Left cardiac atrium (tissue), 4 donors: ENCODE measurements at regions not wholly inside any gene's neighbourhood (a gene's known extent, or its start where the extent isn't known, plus 50 kb on each side); places are given as distances from the start of the nearest gene placed in this dataset.
"Not testable (repeated sequence)": the region's sequence is repeated elsewhere in the genome, so short reads cannot be mapped to it uniquely, and the experiment has no call there.

ENCODE experiments used
- ATAC-seq, 2 donors: fragments of 200-7000 bp; cut with Tn5 transposase; one replicate each; pipeline ENCODE4 v1.9.1; 2020; ENCODE audit warnings: mild to moderate bottlenecking in 2 of 2, moderate library complexity in 2 of 2
- DNase-seq: peaks from one replicate; pipeline ENCODE4 v3.0.0-alpha.2; 2020
- intact Hi-C, 2 donors: fragments of 100-400 bp; cut with DNase I; formaldehyde crosslinking; loops; one replicate each; pipeline versions ENCODE4 v1.14.1 to v1.15.1; 2022 to 2023
- donor health status: DM: no; HTN: yes; CAD: no.
- donor health status: DM: no; HTN: yes; CAD: no; lungs with severe emphysema.
- donor health status: DM: yes; HTN: yes; CAD: no.
- donor health status: Dilated cardiomyopathy.

- intact Hi-C loops, ATAC-seq, DNase-seq: not testable (repeated sequence)
Observed at GRCh38 chr12:131656796-131657195, 54.1 kb upstream of the SFSWAP start.

DNA sequence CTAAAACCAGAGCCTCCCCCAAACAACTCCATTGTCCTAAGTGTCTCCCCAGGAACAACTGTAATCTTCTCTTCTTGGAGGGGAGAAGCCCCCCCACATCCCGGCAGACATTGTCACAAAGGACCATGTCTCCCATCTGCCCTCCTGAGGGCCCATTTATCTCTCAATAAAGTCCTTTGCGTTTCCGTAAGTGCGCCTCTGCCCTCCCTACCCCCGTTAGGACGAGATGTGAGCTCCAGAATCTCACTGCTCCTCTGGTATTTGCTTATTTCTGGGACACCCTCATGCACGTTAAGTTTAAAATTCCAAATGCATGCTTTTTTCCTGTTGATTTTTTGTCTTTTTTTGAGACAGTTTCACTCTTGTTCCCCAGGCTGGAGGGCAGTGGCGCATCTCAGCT is 52.3 kb upstream of the SFSWAP start:
- intact Hi-C loops, DNase-seq, ATAC-seq: not testable (repeated sequence)

- intact Hi-C loops, DNase-seq, ATAC-seq: not testable (repeated sequence)
Observed at GRCh38 chr12:131659484-131659883, 51.4 kb upstream of the SFSWAP start.

DNA sequence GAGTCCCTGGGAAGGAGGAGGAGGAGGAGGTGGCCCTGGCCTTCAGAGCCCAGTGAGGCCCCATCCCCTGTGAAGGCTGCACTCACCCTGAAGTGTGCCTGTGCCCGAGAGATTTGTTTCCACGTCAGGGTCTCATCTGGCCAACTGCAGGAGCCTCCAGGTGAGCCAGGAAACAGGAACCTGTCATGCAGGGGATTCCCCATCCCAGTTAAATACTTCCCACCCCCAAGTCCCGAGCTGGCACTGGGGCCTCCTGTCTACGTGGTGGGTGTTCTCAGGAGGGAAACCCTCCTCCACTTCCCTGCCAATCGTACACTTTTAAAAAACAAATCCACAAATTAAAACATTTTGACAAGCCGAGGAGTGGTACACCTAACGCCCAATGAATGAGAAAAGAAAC is 50.9 kb upstream of the SFSWAP start:
- ATAC-seq, intact Hi-C loops, DNase-seq: not testable (repeated sequence)

DNA sequence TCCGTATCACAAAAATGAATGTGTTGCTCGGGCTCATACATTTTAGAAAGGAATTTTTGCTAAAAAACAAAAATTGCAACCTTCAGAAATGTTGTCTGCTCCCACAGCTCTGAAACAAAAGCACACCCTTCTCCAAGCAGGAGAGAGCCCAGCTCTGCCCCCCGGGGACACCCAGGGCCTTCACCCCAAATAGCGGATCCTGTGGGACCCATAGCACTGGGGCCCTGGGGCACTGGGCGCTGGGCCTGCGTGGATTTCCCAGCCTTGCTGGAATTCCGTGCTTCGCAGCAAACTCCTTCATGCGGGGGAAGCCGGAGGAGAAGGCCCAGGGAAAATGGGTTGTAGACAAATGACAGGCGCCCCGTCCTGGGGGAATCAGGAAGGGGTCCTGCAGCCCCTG is 50.5 kb upstream of the SFSWAP start:
- intact Hi-C loops, DNase-seq, ATAC-seq: not testable (repeated sequence)
